Smooth muscle cell (in vitro differentiated cells): ENCODE measurements at regions not wholly inside any gene's neighbourhood (a gene's known extent, or its start where the extent isn't known, plus 50 kb on each side); places are given as distances from the start of the nearest gene placed in this dataset.

Source experiments
- DNase-seq: peaks from one replicate; lab custom pipeline; 2025; ENCODE audit not compliant: unreplicated experiment; lab: John Stamatoyannopoulos, UW
- H2AFZ ChIP-seq: fragments of 200-600 bp; sonication (generic); 2 replicates; pipeline ENCODE4 v1.6.0; 2016; ENCODE audit warnings: antibody characterized with exemption, low read depth, mild to moderate bottlenecking
- H3F3A ChIP-seq: fragments of 200-600 bp; sonication (generic); 2 replicates; pipeline ENCODE4 v1.6.0; 2017; ENCODE audit warnings: antibody characterized with exemption, low read depth
- H3K27ac ChIP-seq: fragments of 200-600 bp; sonication (generic); 2 replicates; pipeline ENCODE4 v1.5.1; 2016; ENCODE audit warnings: low read depth, mild to moderate bottlenecking
- H3K27me3 ChIP-seq: fragments of 200-600 bp; sonication (generic); 2 replicates; pipeline ENCODE4 v1.6.1; 2016; ENCODE audit warnings: low read depth, mild to moderate bottlenecking
- H3K36me3 ChIP-seq: fragments of 200-600 bp; sonication (generic); 2 replicates; pipeline ENCODE4 v1.5.1; 2016; ENCODE audit warnings: low read depth
- H3K4me1 ChIP-seq: fragments of 200-600 bp; sonication (generic); 2 replicates; pipeline ENCODE4 v1.5.1; 2016; ENCODE audit warnings: low read depth
- H3K4me2 ChIP-seq: fragments of 200-600 bp; sonication (generic); 2 replicates; pipeline ENCODE4 v1.6.0; 2016; ENCODE audit warnings: mild to moderate bottlenecking
- H3K4me3 ChIP-seq: fragments of 200-600 bp; sonication (generic); 2 replicates; pipeline ENCODE4 v1.5.1; 2016; ENCODE audit warnings: mild to moderate bottlenecking
- H3K79me2 ChIP-seq: fragments of 200-600 bp; sonication (generic); 2 replicates; pipeline ENCODE4 v1.6.0; 2016; ENCODE audit warnings: low read depth, mild to moderate bottlenecking
- H3K9ac ChIP-seq: fragments of 200-600 bp; sonication (generic); 2 replicates; pipeline ENCODE4 v1.6.0; 2016; ENCODE audit warnings: low read depth
- H3K9me3 ChIP-seq: fragments of 200-600 bp; sonication (generic); replicated peaks from 2 replicates; pipeline ENCODE4 v1.5.1; 2016; ENCODE audit warnings: low read depth
- H4K20me1 ChIP-seq: fragments of 200-600 bp; sonication (generic); 2 replicates; pipeline ENCODE4 v1.6.0; 2016; ENCODE audit warnings: low read depth
- CTCF ChIP-seq: fragments of 200-600 bp; sonication (generic); IDR thresholded peaks from 2 replicates; pipeline ENCODE4 v1.5.1; 2017; ENCODE audit warnings: borderline replicate concordance, mild to moderate bottlenecking, antibody characterized with exemption; ENCODE audit not compliant: insufficient read depth, poor library complexity, severe bottlenecking
- WGBS: methylation state at CpG from one replicate; pipeline ENCODE4 v1.1.7; 2016; ENCODE audit warnings: low lambda C conversion rate; 5-methylcytosine and 5-hydroxymethylcytosine counted together

- Histone ChIP-seq H3K27me3 (no peaks in the 10 kb centered on the region), H3K79me2 (no peaks in the 10 kb centered on the region), H4K20me1 (no peaks in the 10 kb centered on the region), H3K4me3 (no peak overlapping the region), H3K4me2 (no peak overlapping the region), H3F3A (no peaks in the 10 kb centered on the region), H3K9me3 (no peaks in the 10 kb centered on the region), H2AFZ (no peak overlapping the region), H3K9ac (no peak overlapping the region), H3K4me1 (no peaks in the 10 kb centered on the region), H3K27ac (no peak overlapping the region), H3K36me3 (no peaks in the 10 kb centered on the region)
- no peak for DNase-seq
- WGBS = 69% methylated on average over 2 of the region's 2 CpGs
- TF ChIP-seq CTCF = no peak
Observed at GRCh38 chr6:114586298-114586697, 243.5 kb upstream of the HS3ST5 start.

DNA sequence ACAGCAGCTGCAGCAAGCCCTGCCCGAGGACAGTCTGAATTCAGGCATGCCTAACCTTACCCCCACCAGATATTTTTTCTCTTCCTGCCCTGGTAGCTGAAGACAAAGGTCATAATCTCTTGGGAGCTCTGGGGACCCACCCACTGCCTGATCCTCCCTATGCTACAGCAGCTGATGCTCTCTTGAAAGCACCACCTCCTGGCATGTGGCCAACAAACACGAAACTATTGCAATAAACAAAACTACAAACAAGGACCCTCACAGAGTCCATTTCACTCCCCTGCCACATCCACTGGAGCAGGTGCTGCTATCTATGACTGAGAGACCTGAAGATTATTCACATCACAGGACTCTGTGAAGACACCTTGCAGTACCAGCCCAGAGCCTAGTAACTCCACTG lies 238.5 kb upstream of the HS3ST5 start:
- Histone ChIP-seq H3K36me3 (no peaks in the 10 kb centered on the region), H4K20me1 (no peaks in the 10 kb centered on the region), H2AFZ (no peak overlapping the region), H3K4me2 (no peak overlapping the region), H3K4me3 (no peak overlapping the region), H3K4me1 (no peaks in the 10 kb centered on the region), H3K9me3 (no peaks in the 10 kb centered on the region), H3K27me3 (no peaks in the 10 kb centered on the region), H3F3A (no peaks in the 10 kb centered on the region), H3K9ac (no peak overlapping the region), H3K79me2 (no peaks in the 10 kb centered on the region), H3K27ac (no peak overlapping the region)
- TF ChIP-seq CTCF = no peak
- 79% methylated on average over 2 of the region's 2 CpGs for WGBS
- DNase-seq = no peak

DNA sequence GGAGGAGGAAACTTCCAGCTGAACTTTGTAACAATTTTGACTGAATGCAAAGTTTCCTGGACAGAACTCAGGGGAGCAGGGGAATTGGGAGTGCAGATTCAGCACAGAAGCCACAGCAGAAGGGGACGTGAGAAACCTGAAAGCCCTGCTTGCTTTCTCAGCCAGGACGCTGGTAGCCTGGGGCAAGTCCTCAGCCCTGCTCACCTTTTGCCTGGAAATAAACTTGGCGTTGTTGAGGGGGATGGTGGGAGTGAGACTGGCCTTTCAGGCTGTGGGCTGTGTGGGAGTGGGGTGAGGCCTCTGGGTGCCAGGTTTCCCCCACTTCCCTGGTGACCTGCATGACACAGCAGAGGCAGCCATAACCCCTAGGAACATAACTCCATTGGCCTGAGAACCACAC lies 238.1 kb upstream of the HS3ST5 start:
- Histone ChIP-seq H3K4me2 (no peak overlapping the region), H3F3A (no peaks in the 10 kb centered on the region), H3K4me1 (no peaks in the 10 kb centered on the region), H3K27me3 (no peaks in the 10 kb centered on the region), H3K9ac (no peak overlapping the region), H3K27ac (no peak overlapping the region), H3K9me3 (no peaks in the 10 kb centered on the region), H3K79me2 (no peaks in the 10 kb centered on the region), H3K36me3 (no peaks in the 10 kb centered on the region), H2AFZ (no peak overlapping the region), H4K20me1 (no peaks in the 10 kb centered on the region), H3K4me3 (no peak overlapping the region)
- no peak for TF ChIP-seq CTCF
- DNase-seq = no peak
- WGBS = 80% methylated on average over 3 of the region's 3 CpGs

GRCh38 chr6:114579486-114579885 lies 236.7 kb upstream of the HS3ST5 start:
- no peaks in the 10 kb centered on the region for H3K79me2 ChIP-seq
- H3K9ac ChIP-seq = no peak overlapping the region
- H3K36me3 ChIP-seq = no peaks in the 10 kb centered on the region
- H3F3A ChIP-seq = no peaks in the 10 kb centered on the region
- TF ChIP-seq CTCF = no peak
- H3K27ac ChIP-seq = no peak overlapping the region
- no peaks in the 10 kb centered on the region for H3K4me1 ChIP-seq
- no peak overlapping the region for H2AFZ ChIP-seq
- no peaks in the 10 kb centered on the region for H3K27me3 ChIP-seq
- no peak overlapping the region for H3K4me3 ChIP-seq
- no peak for DNase-seq
- no peaks in the 10 kb centered on the region for H3K9me3 ChIP-seq
- no peak overlapping the region for H3K4me2 ChIP-seq
- H4K20me1 ChIP-seq = no peaks in the 10 kb centered on the region
